MG63 (cell line): ENCODE measurements at regions not wholly inside any gene's neighbourhood (a gene's known extent, or its start where the extent isn't known, plus 50 kb on each side); places are given as distances from the start of the nearest gene placed in this dataset.
"Not testable (repeated sequence)": the region's sequence is repeated elsewhere in the genome, so short reads cannot be mapped to it uniquely, and the experiment has no call there.

Experiments used
- DNase-seq: peaks from one replicate; pipeline ENCODE4 v3.0.0-alpha.2; 2020
- H3K27me3 ChIP-seq: fragments of 250-450 bp; sonication (Bioruptor Pico); 2 replicates; pipeline ENCODE4 v1.5.1; 2020; ENCODE audit warnings: mild to moderate bottlenecking, moderate library complexity
- H3K36me3 ChIP-seq: fragments of 250-450 bp; sonication (Bioruptor Pico); 2 replicates; pipeline ENCODE4 v1.5.1; 2020; ENCODE audit warnings: mild to moderate bottlenecking, moderate library complexity
- H3K4me3 ChIP-seq: fragments of 250-450 bp; sonication (Bioruptor Pico); 2 replicates; pipeline ENCODE4 v1.5.1; 2020; ENCODE audit warnings: mild to moderate bottlenecking, moderate library complexity
- H3K9me3 ChIP-seq: fragments of 250-450 bp; sonication (Bioruptor Pico); 2 replicates; pipeline ENCODE4 v1.5.1; 2020; ENCODE audit warnings: mild to moderate bottlenecking, moderate library complexity

GRCh38 chr2:3036432-3037125, 341.0 kb downstream of the EIPR1 start:
- DNase-seq, result no peak
- H3K36me3 ChIP-seq, result no peaks in the 10 kb centered on the region
- no peaks in the 10 kb centered on the region for H3K9me3 ChIP-seq
- no peaks in the 10 kb centered on the region for H3K27me3 ChIP-seq
- no peak overlapping the region for H3K4me3 ChIP-seq

- DNase-seq, result no peak
- Histone ChIP-seq H3K4me3 (no peak overlapping the region), H3K9me3 (no peaks in the 10 kb centered on the region), H3K27me3 (no peaks in the 10 kb centered on the region), H3K36me3 (no peaks in the 10 kb centered on the region)
These were observed 342.1 kb downstream of the EIPR1 start for GRCh38 chr2:3035385-3036050.

- no peaks in the 10 kb centered on the region for H3K27me3 ChIP-seq
- H3K9me3 ChIP-seq, result no peaks in the 10 kb centered on the region
- no peaks in the 10 kb centered on the region for H3K36me3 ChIP-seq
- H3K4me3 ChIP-seq, result no peak overlapping the region
- DNase-seq, result no peak
These were observed 342.8 kb downstream of the EIPR1 start for GRCh38 chr2:3034856-3035255.

- Histone ChIP-seq H3K4me3 (no peak overlapping the region), H3K36me3 (no peaks in the 10 kb centered on the region), H3K9me3 (no peaks in the 10 kb centered on the region), H3K27me3 (no peaks in the 10 kb centered on the region)
- no peak for DNase-seq
These were observed 343.2 kb downstream of the EIPR1 start for GRCh38 chr2:3034396-3034795.

GRCh38 chr2:3033315-3033714, 344.3 kb downstream of the EIPR1 start:
- H3K27me3 ChIP-seq, result no peaks in the 10 kb centered on the region
- H3K9me3 ChIP-seq, result no peaks in the 10 kb centered on the region
- no peak for DNase-seq
- H3K36me3 ChIP-seq, result no peaks in the 10 kb centered on the region
- no peak overlapping the region for H3K4me3 ChIP-seq

- H3K36me3 ChIP-seq, H3K4me3 ChIP-seq, H3K9me3 ChIP-seq, H3K27me3 ChIP-seq, DNase-seq: not testable (repeated sequence)
These were observed 346.8 kb downstream of the EIPR1 start for GRCh38 chr2:3030791-3031190.

GRCh38 chr2:3025984-3026383, 351.6 kb downstream of the EIPR1 start:
- Histone ChIP-seq H3K36me3 (no peaks in the 10 kb centered on the region), H3K27me3 (no peaks in the 10 kb centered on the region), H3K4me3 (no peak overlapping the region), H3K9me3 (no peaks in the 10 kb centered on the region)
- DNase-seq, result no peak

- H3K27me3 ChIP-seq, result no peaks in the 10 kb centered on the region
- DNase-seq, result no peak
- H3K36me3 ChIP-seq, result no peaks in the 10 kb centered on the region
- no peaks in the 10 kb centered on the region for H3K9me3 ChIP-seq
- H3K4me3 ChIP-seq, result no peak overlapping the region
These were observed 352.4 kb downstream of the EIPR1 start for GRCh38 chr2:3025261-3025660.

GRCh38 chr2:3024401-3024935, 353.1 kb downstream of the EIPR1 start:
- H3K36me3 ChIP-seq, result no peaks in the 10 kb centered on the region
- H3K27me3 ChIP-seq, result no peaks in the 10 kb centered on the region
- DNase-seq, result no peak
- no peak overlapping the region for H3K4me3 ChIP-seq
- no peaks in the 10 kb centered on the region for H3K9me3 ChIP-seq

GRCh38 chr2:3023531-3023930, 354.1 kb downstream of the EIPR1 start:
- Histone ChIP-seq H3K4me3 (no peak overlapping the region), H3K27me3 (no peaks in the 10 kb centered on the region), H3K36me3 (no peaks in the 10 kb centered on the region), H3K9me3 (no peaks in the 10 kb centered on the region)
- DNase-seq, result no peak

- DNase-seq, result no peak
These were observed 354.7 kb downstream of the EIPR1 start for GRCh38 chr2:3022841-3023372.

GRCh38 chr2:3021720-3022119, 355.9 kb downstream of the EIPR1 start:
- Histone ChIP-seq H3K27me3 (no peaks in the 10 kb centered on the region), H3K36me3 (no peaks in the 10 kb centered on the region)
- no peak for DNase-seq

More at GRCh38 chr2:3022841-3023372, 354.7 kb downstream of the EIPR1 start:
- Histone ChIP-seq H3K27me3 (no peaks in the 10 kb centered on the region), H3K36me3 (no peaks in the 10 kb centered on the region), H3K9me3 (no peaks in the 10 kb centered on the region), H3K4me3 (no peak overlapping the region)

GRCh38 chr2:3010001-3010400, 367.6 kb downstream of the EIPR1 start:
- no peaks in the 10 kb centered on the region for H3K9me3 ChIP-seq
- no peaks in the 10 kb centered on the region for H3K36me3 ChIP-seq
- no peak for DNase-seq
- H3K27me3 ChIP-seq, result no peaks in the 10 kb centered on the region
- H3K4me3 ChIP-seq, result no peak overlapping the region

More at GRCh38 chr2:3021720-3022119, 355.9 kb downstream of the EIPR1 start:
- Histone ChIP-seq H3K4me3 (no peak overlapping the region), H3K9me3 (no peaks in the 10 kb centered on the region)

GRCh38 chr2:3009483-3009882, 368.1 kb downstream of the EIPR1 start:
- Histone ChIP-seq H3K9me3 (no peaks in the 10 kb centered on the region), H3K36me3 (no peaks in the 10 kb centered on the region)
- DNase-seq, result no peak

GRCh38 chr2:3009005-3009404, 368.6 kb downstream of the EIPR1 start:
- no peaks in the 10 kb centered on the region for H3K9me3 ChIP-seq
- DNase-seq, result no peak
- no peaks in the 10 kb centered on the region for H3K27me3 ChIP-seq
- no peaks in the 10 kb centered on the region for H3K36me3 ChIP-seq
- H3K4me3 ChIP-seq, result no peak overlapping the region

More at GRCh38 chr2:3009483-3009882, 368.1 kb downstream of the EIPR1 start:
- Histone ChIP-seq H3K4me3 (no peak overlapping the region), H3K27me3 (no peaks in the 10 kb centered on the region)

- DNase-seq, result no peak
- Histone ChIP-seq H3K27me3 (no peaks in the 10 kb centered on the region), H3K9me3 (no peaks in the 10 kb centered on the region), H3K36me3 (no peaks in the 10 kb centered on the region), H3K4me3 (no peak overlapping the region)
These were observed 369.1 kb downstream of the EIPR1 start for GRCh38 chr2:3008561-3008960.

- Histone ChIP-seq H3K9me3 (no peaks in the 10 kb centered on the region), H3K27me3 (peaks cover 5% of the 10 kb centered on the region), H3K4me3 (no peak overlapping the region), H3K36me3 (no peaks in the 10 kb centered on the region)
- no peak for DNase-seq
These were observed 370.5 kb downstream of the EIPR1 start for GRCh38 chr2:3007135-3007534.
